K562 (cell line): ENCODE measurements at regions not wholly inside any gene's neighbourhood (a gene's known extent, or its start where the extent isn't known, plus 50 kb on each side); places are given as distances from the start of the nearest gene placed in this dataset.

Source experiments
- CREB1 ChIP-seq, 2 experiments: sonication (generic) in 1 of 2; formaldehyde crosslinking in 1 of 2; IDR thresholded peaks; 2 replicates each; pipeline versions ENCODE4 v1.6.1 to v1.8.0; 2012 to 2022; ENCODE audit warnings: inconsistent platforms in 1 of 2, mild to moderate bottlenecking in 1 of 2, missing genetic modification reagents in 1 of 2, moderate library complexity in 1 of 2
- DPF2 ChIP-seq: fragments of 450-650 bp; IDR thresholded peaks from 2 replicates; pipeline ENCODE4 v1.6.1; 2016
- GABPB1 ChIP-seq: sonication (generic); formaldehyde crosslinking; IDR thresholded peaks from 2 replicates; pipeline ENCODE4 v1.8.0; 2022; ENCODE audit warnings: mild to moderate bottlenecking, missing genetic modification reagents
- KLF6 ChIP-seq: fragments of 250-450 bp; sonication (Bioruptor Pico); IDR thresholded peaks from 2 replicates; pipeline ENCODE4 v1.4.0; 2020; ENCODE audit warnings: mild to moderate bottlenecking, moderate library complexity, borderline replicate concordance
- MEIS2 ChIP-seq: fragments of 450-650 bp; IDR thresholded peaks from 2 replicates; pipeline ENCODE4 v1.6.1; 2014; ENCODE audit warnings: mild to moderate bottlenecking; ENCODE audit not compliant: partially characterized antibody
- NCOA2 ChIP-seq, 2 experiments: fragments of 450-650 bp; IDR thresholded peaks; 2 replicates each; pipeline ENCODE4 v1.6.1; 2018; ENCODE audit warnings: mild to moderate bottlenecking in 2 of 2, moderate library complexity in 1 of 2; ENCODE audit not compliant: partially characterized antibody in 2 of 2
- OTX1 ChIP-seq: fragments of 450-650 bp; formaldehyde crosslinking; IDR thresholded peaks from 2 replicates; pipeline ENCODE4 v1.4.0; 2022; ENCODE audit warnings: mild to moderate bottlenecking
- POLR2AphosphoS5 ChIP-seq: IDR thresholded peaks from 2 replicates; pipeline ENCODE4 v1.6.1; 2011; ENCODE audit warnings: mild to moderate bottlenecking, low read depth, low read length, moderate library complexity; ENCODE audit not compliant: control insufficient read depth, insufficient read depth
- SIN3A ChIP-seq, 2 experiments: fragments of 150-350 bp in 1 of 2; IDR thresholded peaks; 2 replicates each; pipeline ENCODE4 v1.6.1; 2011 to 2016; ENCODE audit warnings: borderline replicate concordance in 2 of 2, low read depth in 2 of 2, low read length in 2 of 2, mild to moderate bottlenecking in 2 of 2, moderate library complexity in 2 of 2; ENCODE audit not compliant: control insufficient read depth in 1 of 2
- SMARCC2 ChIP-seq: fragments of 450-650 bp; IDR thresholded peaks from 2 replicates; pipeline ENCODE4 v1.6.1; 2017; ENCODE audit warnings: antibody characterized with exemption, moderate library complexity, mild to moderate bottlenecking, low read depth
- SRSF7 ChIP-seq: fragments of 200-400 bp; formaldehyde crosslinking; optimal IDR thresholded peaks from 2 replicates; pipeline ENCODE3; 2017; ENCODE audit warnings: mild to moderate bottlenecking, low read depth, low read length
- STAT5B ChIP-seq: fragments of 250-450 bp; sonication (Bioruptor Pico); IDR thresholded peaks from 2 replicates; pipeline ENCODE4 v1.8.0; 2021; ENCODE audit warnings: mild to moderate bottlenecking, inconsistent platforms
- ZFX ChIP-seq: sonication (generic); formaldehyde crosslinking; IDR thresholded peaks from 2 replicates; pipeline ENCODE4 v1.8.0; 2022; ENCODE audit warnings: mild to moderate bottlenecking, missing genetic modification reagents, moderate library complexity
- ZKSCAN3 ChIP-seq: fragments of 250-450 bp; sonication (Bioruptor Pico); IDR thresholded peaks from 2 replicates; pipeline ENCODE4 v1.4.0; 2020
- ZNF224 ChIP-seq: sonication (generic); formaldehyde crosslinking; IDR thresholded peaks from 2 replicates; pipeline ENCODE4 v1.8.0; 2022; ENCODE audit warnings: mild to moderate bottlenecking, missing genetic modification reagents
- ZNF316 ChIP-seq: fragments of 450-650 bp; IDR thresholded peaks from 2 replicates; pipeline ENCODE4 v1.6.1; 2016
- ZNF57 ChIP-seq: fragments of 450-650 bp; formaldehyde crosslinking; IDR thresholded peaks from 2 replicates; pipeline ENCODE4 v1.4.0; 2020; ENCODE audit warnings: mild to moderate bottlenecking, moderate library complexity
- TF ChIP-seq, protein P1 (sequence below): sonication (generic); formaldehyde crosslinking; IDR thresholded peaks from 2 replicates; pipeline ENCODE4 v1.8.1; 2023; ENCODE audit warnings: mild to moderate bottlenecking, missing genetic modification reagents
- TF ChIP-seq, protein P2 (sequence below): fragments of 450-650 bp; IDR thresholded peaks from 2 replicates; pipeline ENCODE4 v1.6.1; 2016; ENCODE audit warnings: missing biosample characterization, missing genetic modification characterization
- TF ChIP-seq, protein P3 (sequence below): fragments of 250-450 bp; sonication (Bioruptor Pico); IDR thresholded peaks from 2 replicates; pipeline ENCODE4 v1.5.0; 2021; ENCODE audit warnings: mild to moderate bottlenecking, moderate library complexity
- TF ChIP-seq, protein P4 (sequence below): fragments of 250-450 bp; sonication (Bioruptor Pico); IDR thresholded peaks from 2 replicates; pipeline ENCODE4 v1.5.0; 2021

DNA sequence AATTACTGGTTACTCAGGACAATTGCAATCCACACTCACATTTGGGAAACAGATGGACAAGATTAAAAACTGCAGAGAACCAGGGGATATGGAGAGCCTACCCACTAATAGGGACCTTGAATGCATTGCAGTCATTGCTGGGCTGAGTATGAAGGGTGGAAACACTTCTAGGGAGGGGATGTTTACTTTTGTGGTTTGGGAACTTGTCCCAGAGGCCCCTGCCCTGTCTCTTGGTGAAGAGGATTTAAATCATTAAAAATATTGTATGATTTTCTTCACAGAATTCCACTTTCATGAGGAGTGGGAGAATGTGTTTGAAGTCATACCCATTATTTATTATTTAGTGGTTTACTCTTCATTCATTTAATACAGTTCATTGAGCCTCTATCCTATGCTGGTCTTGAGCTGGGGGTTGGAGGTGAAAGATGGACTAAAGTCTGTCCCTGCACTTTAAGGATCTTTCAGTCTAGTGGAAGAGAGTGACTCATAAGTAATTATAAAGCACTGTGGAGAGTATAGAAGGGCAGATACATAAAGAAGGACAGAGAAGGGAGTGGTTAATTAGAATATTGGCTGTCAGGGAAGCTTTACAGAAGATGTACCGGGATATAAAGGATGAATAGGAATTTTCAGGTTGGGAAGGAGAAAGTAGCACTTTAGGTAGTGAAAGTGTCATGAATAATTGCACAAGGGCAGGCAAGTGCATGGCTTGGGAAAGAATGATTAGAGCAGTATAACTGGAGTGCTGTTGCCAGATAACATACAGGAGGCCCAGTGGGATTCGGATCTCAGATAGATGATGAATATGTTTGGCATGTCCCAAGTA lies 313.4 kb downstream of the LPIN1 start (continued):
- TF ChIP-seq, protein P1, sequence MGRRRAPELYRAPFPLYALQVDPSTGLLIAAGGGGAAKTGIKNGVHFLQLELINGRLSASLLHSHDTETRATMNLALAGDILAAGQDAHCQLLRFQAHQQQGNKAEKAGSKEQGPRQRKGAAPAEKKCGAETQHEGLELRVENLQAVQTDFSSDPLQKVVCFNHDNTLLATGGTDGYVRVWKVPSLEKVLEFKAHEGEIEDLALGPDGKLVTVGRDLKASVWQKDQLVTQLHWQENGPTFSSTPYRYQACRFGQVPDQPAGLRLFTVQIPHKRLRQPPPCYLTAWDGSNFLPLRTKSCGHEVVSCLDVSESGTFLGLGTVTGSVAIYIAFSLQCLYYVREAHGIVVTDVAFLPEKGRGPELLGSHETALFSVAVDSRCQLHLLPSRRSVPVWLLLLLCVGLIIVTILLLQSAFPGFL: no peak
- TF ChIP-seq ZNF224 (CRISPR knock-in tag) (no peak), KLF6 (CRISPR knock-in tag) (no peak), ZFX (CRISPR knock-in tag) (no peak), OTX1 (CRISPR knock-in tag) (no peak), SMARCC2 (no peak; the same call in 1 of the 2 replicates), SIN3A (IDR thresholded peaks at IDR 0.05; ENCODE audit: borderline replicate concordance in 2 of 2, control insufficient read depth in 1 of 2, low read depth in 2 of 2, low read length in 2 of 2) (no peak), STAT5B (CRISPR knock-in tag) (no peak), MEIS2 (peak; percentile 70), ZNF57 (CRISPR knock-in tag) (no peak), CREB1 (IDR thresholded peaks at IDR 0.05) (no peak), CREB1 (CRISPR knock-in tag; IDR thresholded peaks at IDR 0.05) (no peak), ZKSCAN3 (CRISPR knock-in tag) (no peak), NCOA2 (IDR thresholded peaks at IDR 0.05; ENCODE audit: partially characterized antibody in 2 of 2) (no peak), DPF2 (peak; percentile 94), ZNF316 (no peak), GABPB1 (CRISPR knock-in tag) (no peak), POLR2AphosphoS5 (peak; percentile 67), SRSF7 (no peak)
- TF ChIP-seq, protein P2, sequence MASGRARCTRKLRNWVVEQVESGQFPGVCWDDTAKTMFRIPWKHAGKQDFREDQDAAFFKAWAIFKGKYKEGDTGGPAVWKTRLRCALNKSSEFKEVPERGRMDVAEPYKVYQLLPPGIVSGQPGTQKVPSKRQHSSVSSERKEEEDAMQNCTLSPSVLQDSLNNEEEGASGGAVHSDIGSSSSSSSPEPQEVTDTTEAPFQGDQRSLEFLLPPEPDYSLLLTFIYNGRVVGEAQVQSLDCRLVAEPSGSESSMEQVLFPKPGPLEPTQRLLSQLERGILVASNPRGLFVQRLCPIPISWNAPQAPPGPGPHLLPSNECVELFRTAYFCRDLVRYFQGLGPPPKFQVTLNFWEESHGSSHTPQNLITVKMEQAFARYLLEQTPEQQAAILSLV (tag): no peak
- TF ChIP-seq, protein P3, sequence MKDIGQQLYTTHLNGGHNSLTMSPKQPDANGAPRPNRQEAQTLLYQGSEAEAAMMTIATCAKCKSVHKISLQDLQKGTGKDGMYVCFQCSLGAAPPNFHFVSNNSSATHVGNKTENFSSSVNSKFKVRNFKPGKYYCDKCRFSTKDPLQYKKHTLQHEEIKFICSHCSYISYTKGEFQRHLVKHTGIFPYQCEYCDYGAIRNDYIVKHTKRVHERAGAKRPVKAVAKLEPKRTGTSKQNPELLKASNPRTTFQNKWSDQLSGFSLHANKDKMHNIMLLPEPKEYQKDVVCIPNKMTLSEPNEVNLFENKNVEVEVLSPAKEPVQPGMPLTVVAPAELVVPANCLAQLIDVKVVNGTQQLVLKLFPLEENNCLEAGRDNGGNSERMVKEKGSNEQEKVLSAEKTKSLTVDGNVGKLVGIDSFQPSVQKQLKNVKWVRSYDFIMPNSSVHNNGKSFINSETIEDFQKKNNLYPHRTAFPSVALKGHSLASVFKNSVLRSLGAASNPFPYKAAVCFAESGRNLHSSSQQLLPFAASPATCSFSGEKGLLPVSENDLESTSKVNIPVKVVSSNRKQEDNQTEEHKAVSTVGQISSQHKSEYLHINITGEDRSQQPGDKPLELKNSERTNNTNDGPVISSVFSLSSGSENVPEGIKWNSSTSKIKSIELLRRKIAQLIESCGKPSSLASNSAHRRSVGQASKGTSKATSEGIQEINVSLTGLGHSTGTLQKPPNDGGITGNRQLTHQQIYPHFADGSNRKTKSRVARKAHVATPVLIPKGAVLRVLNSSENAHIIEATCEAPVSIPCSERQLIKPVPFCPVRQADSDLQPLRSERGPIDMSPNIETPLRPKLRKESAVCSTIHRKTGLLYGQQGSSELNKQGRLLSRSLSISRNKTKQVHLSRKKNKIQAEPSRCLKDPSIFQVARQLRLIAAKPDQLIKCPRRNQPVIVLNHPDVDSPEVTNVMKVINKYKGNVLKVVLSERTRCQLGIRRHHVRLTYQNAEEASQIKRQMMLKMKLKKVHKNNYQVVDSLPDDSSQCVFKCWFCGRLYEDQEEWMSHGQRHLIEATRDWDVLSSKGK (CRISPR knock-in tag): no peak
- TF ChIP-seq, protein P4, sequence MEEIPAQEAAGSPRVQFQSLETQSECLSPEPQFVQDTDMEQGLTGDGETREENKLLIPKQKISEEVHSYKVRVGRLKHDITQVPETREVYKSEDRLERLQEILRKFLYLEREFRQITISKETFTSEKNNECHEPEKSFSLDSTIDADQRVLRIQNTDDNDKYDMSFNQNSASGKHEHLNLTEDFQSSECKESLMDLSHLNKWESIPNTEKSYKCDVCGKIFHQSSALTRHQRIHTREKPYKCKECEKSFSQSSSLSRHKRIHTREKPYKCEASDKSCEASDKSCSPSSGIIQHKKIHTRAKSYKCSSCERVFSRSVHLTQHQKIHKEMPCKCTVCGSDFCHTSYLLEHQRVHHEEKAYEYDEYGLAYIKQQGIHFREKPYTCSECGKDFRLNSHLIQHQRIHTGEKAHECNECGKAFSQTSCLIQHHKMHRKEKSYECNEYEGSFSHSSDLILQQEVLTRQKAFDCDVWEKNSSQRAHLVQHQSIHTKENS (CRISPR knock-in tag): no peak
